Body of pancreas (tissue), 4 donors: ENCODE measurements at regions not wholly inside any gene's neighbourhood (a gene's known extent, or its start where the extent isn't known, plus 50 kb on each side); places are given as distances from the start of the nearest gene placed in this dataset.
A peak's percentile ranks its signal among the peaks of the same experiment; 100 is the strongest.

Experiments
- ATAC-seq: fragments of 150-250 bp; one replicate; pipeline ENCODE4 v1.9.1; 2016
- DNase-seq, 4 donors: peaks; one replicate each; pipeline ENCODE4 v3.0.0-alpha.2; 2019
- H3K27ac ChIP-seq, 4 donors: fragments of 200-600 bp; sonication (generic); 1 replicate in 3 of 4; 2 replicates in 1 of 4; pipeline versions ENCODE4 v1.5.1 to v1.6.1; 2016 to 2019; ENCODE audit warnings: mild to moderate bottlenecking in 1 of 4, mixed read lengths in 1 of 4, moderate library complexity in 1 of 4
- H3K27me3 ChIP-seq, 2 donors: fragments of 200-600 bp; sonication (generic); one replicate each; pipeline ENCODE4 v1.6.0; 2016; ENCODE audit warnings: mild to moderate bottlenecking in 1 of 2
- H3K36me3 ChIP-seq, 2 donors: fragments of 200-600 bp; sonication (generic); replicated peaks in 1 of 2; 2 replicates each; pipeline ENCODE4 v1.5.1; 2016; ENCODE audit warnings: low read depth in 2 of 2; ENCODE audit not compliant: insufficient read depth in 1 of 2
- H3K4me1 ChIP-seq: fragments of 200-600 bp; sonication (generic); one replicate; pipeline ENCODE4 v1.6.0; 2016
- H3K4me3 ChIP-seq, 2 donors: fragments of 200-600 bp; sonication (generic); 1 replicate in 1 of 2; 2 replicates in 1 of 2; pipeline ENCODE4 v1.5.1; 2016 to 2019
- H3K9me3 ChIP-seq, 3 donors: fragments of 200-600 bp; sonication (generic); 1 replicate in 2 of 3; 2 replicates in 1 of 3; pipeline ENCODE4 v1.5.1; 2016
- POLR2A ChIP-seq, 3 donors: fragments of 450-650 bp; IDR thresholded peaks; one replicate each; pipeline ENCODE4 v1.6.1; 2016; ENCODE audit warnings: antibody characterized with exemption in 3 of 3, mild to moderate bottlenecking in 2 of 3
- WGBS, 2 donors: methylation state at CpG; one replicate each; pipeline ENCODE4 v1.1.5; 2017; 5-methylcytosine and 5-hydroxymethylcytosine counted together
- intact Hi-C: fragments of 100-400 bp; cut with DNase I; formaldehyde crosslinking; loops from one replicate; pipeline ENCODE4 v1.15.1; 2023
- TF ChIP-seq, protein P1 (sequence below), 7 experiments: fragments of 450-650 bp in 4 of 7; fragments of 200-600 bp in 3 of 7; sonication (generic) in 3 of 7; IDR thresholded peaks; one replicate each; pipeline ENCODE4 v1.5.1; 2016 to 2019; ENCODE audit warnings: antibody characterized with exemption in 7 of 7

DNA sequence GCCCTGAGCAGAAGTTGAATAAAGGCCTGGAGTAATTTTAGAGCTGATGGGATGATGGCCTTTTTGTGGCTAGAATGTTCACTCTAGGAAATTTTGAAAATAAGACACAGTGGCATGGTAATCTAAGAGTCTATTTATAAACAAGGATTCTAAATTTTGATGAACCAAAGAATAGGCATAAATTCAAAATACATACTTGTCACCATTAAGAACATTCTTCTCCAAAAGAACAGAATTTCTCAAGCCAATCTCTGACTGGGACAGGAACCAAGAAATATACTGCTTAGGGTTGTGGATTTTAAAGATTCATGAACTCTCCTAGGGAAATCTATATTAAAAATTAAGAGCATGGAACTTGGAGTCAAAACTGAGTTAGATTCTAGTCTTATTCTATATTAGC, 98.2 kb upstream of the SETBP1 start:
- H3K27me3 ChIP-seq = no peaks in the 10 kb centered on the region
- DNase-seq (no peak), ATAC-seq (no peak)
- intact Hi-C loops = no loop called here
- H3K9me3 ChIP-seq = no peaks in the 10 kb centered on the region
- no peak overlapping the region for H3K4me3 ChIP-seq
- no peak overlapping the region for H3K27ac ChIP-seq
- H3K36me3 ChIP-seq = no peaks in the 10 kb centered on the region
- H3K4me1 ChIP-seq = no peaks in the 10 kb centered on the region
- TF ChIP-seq, protein P1, sequence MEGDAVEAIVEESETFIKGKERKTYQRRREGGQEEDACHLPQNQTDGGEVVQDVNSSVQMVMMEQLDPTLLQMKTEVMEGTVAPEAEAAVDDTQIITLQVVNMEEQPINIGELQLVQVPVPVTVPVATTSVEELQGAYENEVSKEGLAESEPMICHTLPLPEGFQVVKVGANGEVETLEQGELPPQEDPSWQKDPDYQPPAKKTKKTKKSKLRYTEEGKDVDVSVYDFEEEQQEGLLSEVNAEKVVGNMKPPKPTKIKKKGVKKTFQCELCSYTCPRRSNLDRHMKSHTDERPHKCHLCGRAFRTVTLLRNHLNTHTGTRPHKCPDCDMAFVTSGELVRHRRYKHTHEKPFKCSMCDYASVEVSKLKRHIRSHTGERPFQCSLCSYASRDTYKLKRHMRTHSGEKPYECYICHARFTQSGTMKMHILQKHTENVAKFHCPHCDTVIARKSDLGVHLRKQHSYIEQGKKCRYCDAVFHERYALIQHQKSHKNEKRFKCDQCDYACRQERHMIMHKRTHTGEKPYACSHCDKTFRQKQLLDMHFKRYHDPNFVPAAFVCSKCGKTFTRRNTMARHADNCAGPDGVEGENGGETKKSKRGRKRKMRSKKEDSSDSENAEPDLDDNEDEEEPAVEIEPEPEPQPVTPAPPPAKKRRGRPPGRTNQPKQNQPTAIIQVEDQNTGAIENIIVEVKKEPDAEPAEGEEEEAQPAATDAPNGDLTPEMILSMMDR (IDR thresholded peaks at IDR 0.05) = no peak
- no peak for TF ChIP-seq POLR2A (IDR thresholded peaks at IDR 0.05)

DNA sequence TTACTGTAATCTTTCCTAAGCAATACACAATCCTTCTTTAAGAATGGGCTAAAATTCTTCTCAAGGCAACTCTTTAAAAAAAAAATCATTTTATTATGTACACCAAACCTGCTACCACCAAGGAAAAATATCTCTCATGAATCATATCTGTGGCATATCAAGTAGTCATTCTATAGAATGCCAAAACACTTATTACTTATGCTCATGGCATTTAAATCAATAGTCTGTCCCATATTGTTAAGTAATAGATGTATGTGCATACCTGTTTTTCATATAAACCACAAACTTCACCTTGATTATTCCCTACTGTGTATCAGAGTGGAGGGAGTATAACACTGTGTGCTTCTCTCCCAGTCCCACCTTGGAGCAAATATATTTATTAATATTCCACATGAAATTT, 95.8 kb upstream of the SETBP1 start:
- Histone ChIP-seq H3K27me3 (no peaks in the 10 kb centered on the region), H3K9me3 (no peaks in the 10 kb centered on the region), H3K4me3 (no peak overlapping the region), H3K36me3 (no peaks in the 10 kb centered on the region), H3K4me1 (no peaks in the 10 kb centered on the region), H3K27ac (no peak overlapping the region)
- intact Hi-C loops = no loop called here
- TF ChIP-seq, protein P1 (IDR thresholded peaks at IDR 0.05) = no peak
- TF ChIP-seq POLR2A (IDR thresholded peaks at IDR 0.05) = no peak
- no peak for ATAC-seq
- no peak for DNase-seq

DNA sequence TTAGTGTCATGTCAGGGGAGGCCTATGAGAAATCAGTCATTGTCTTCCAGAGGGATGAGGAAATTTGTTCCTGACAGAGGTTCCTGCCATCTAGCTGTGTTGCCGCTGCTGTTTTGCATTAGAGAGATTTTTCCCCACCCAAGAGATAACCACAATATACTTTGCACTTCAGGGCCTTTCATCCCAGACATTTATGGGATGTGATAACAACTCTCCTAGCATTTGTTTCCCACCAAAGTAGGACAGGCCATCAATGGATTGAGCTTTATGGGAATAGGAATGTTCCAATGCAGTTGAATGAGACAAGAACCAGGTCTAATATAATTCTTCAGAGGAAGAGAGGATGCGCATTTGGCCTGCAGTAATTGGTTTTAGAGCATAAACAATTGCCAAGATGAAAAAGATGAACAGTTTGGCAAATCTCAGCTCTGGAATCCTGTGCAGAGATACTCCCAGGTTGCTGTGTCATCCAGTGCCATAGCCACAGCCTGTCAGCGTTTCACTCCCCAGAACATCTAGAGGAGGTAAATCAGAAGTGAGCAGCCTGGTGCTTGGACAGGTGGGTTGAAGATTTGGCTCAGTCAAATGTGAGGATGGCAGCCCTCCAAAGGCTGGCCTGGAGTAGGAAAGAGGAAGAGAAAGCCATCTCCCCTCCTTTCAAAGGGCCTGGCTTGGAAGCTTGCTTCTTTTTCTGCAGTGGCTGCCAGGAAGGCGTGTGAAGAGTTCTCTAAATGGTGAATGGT, 93.7 kb upstream of the SETBP1 start:
- Histone ChIP-seq H3K4me3 (no peak overlapping the region), H3K27ac (no peak overlapping the region), H3K36me3 (no peaks in the 10 kb centered on the region), H3K4me1 (no peaks in the 10 kb centered on the region), H3K9me3 (no peaks in the 10 kb centered on the region), H3K27me3 (no peaks in the 10 kb centered on the region)
- ATAC-seq (no peak), DNase-seq (peak in 1 of 4 donors; percentile 8)
- TF ChIP-seq, protein P1 (IDR thresholded peaks at IDR 0.05) = no peak
- no peak for TF ChIP-seq POLR2A (IDR thresholded peaks at IDR 0.05)
- 88 to 96% methylated on average over 4 of the region's 4 CpGs for WGBS, 2 donors
- intact Hi-C loops = no loop called here

DNA sequence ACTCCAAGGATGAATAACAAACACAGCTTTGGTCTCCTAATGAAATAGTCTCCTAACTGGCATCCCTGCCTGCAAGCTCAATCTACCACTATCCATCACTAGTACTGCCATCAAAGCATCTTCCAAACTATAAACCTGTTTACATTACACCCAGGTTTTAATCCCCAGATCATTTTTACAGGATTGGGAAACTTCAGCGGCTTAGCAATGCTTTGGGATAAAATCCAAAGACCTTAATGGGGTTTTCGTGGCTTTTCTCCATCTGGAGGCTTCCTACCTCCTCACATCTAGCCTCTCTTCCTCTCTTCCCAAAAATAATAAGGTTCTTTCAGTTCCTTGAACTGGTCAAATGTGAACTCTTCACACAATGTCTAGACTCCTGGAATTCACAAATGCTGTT, 92.2 kb upstream of the SETBP1 start:
- no peaks in the 10 kb centered on the region for H3K36me3 ChIP-seq
- H3K27me3 ChIP-seq = no peaks in the 10 kb centered on the region
- TF ChIP-seq, protein P1 (IDR thresholded peaks at IDR 0.05) = no peak
- TF ChIP-seq POLR2A (IDR thresholded peaks at IDR 0.05) = no peak
- H3K9me3 ChIP-seq = no peaks in the 10 kb centered on the region
- intact Hi-C loops = no loop called here
- ATAC-seq = no peak
- H3K4me3 ChIP-seq = no peak overlapping the region
- H3K4me1 ChIP-seq = no peaks in the 10 kb centered on the region
- no peak for DNase-seq
- H3K27ac ChIP-seq = no peak overlapping the region
- WGBS, 2 donors = 80 to 86% methylated on average over 2 of the region's 2 CpGs

DNA sequence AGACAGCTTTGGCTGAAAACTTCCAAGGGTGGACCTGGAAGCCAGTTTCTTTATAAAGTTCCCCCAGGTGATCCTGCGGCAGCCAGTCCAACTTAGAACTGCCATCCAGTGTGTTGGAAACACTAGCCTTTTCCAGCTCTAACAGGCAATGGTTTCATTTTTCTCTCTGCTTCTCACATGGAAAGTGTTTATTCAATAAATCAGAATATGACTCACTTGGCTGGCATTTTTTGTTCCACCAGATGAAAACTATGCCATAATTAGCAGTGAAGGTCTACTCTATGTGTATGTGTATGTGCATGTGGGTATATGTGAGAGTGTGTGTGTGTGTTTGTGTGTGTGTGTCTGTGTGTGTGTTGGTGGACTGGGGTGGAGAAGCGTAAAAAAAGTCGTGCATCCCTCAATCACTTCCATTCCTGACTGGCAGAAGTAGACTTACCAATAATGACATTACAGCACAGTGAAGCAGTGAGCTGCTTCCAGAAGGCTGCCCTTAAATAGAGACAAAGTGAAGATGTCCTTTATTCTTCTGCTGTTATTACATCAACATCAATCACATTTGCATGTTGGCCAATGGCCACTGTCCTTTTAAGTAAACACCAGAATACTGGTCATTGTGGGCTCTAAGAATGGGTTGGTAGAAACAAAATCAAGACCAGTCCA, 90.9 kb upstream of the SETBP1 start:
- WGBS, 2 donors = 93 to 96% methylated on average over 3 of the region's 3 CpGs
- DNase-seq (no peak), ATAC-seq (no peak)
- H3K4me1 ChIP-seq = no peaks in the 10 kb centered on the region
- no peaks in the 10 kb centered on the region for H3K27me3 ChIP-seq
- TF ChIP-seq, protein P1 (IDR thresholded peaks at IDR 0.05) = no peak
- no peak for TF ChIP-seq POLR2A (IDR thresholded peaks at IDR 0.05)
- H3K9me3 ChIP-seq = no peaks in the 10 kb centered on the region
- intact Hi-C loops = no loop called here
- H3K36me3 ChIP-seq = no peaks in the 10 kb centered on the region
- H3K27ac ChIP-seq = no peak overlapping the region
- H3K4me3 ChIP-seq = no peak overlapping the region
